Stimulated activated effector memory CD8-positive, alpha-beta T cell treated with anti-CD3 and anti-CD28 coated beads, Interleukin-12 subunit alpha, Interleukin-12 subunit beta, amount 100 ng/mL, for 72 hours (primary cell): ENCODE measurements at regions not wholly inside any gene's neighbourhood (a gene's known extent, or its start where the extent isn't known, plus 50 kb on each side); places are given as distances from the start of the nearest gene placed in this dataset.
A peak's percentile ranks its signal among the peaks of the same experiment; 100 is the strongest.
"Not testable (repeated sequence)": the region's sequence is repeated elsewhere in the genome, so short reads cannot be mapped to it uniquely, and the experiment has no call there.

Experiments
- ATAC-seq: fragments of 150-1000 bp; cut with Tn5 transposase; 2 replicates; pipeline ENCODE4 v1.10.0; 2021
- DNase-seq, 2 donors: peaks; one replicate each; pipeline ENCODE4 v3.0.0; 2021 to 2022; ENCODE audit warnings: low spot score in 2 of 2
- H3K27ac Mint-ChIP-seq: one replicate; pipeline ENCODE4 v1.8.0; 2022; ENCODE audit warnings: mild to moderate bottlenecking, mixed read lengths
- H3K36me3 Mint-ChIP-seq: one replicate; pipeline ENCODE4 v1.8.0; 2022; ENCODE audit warnings: mild to moderate bottlenecking, mixed read lengths
- H3K4me1 Mint-ChIP-seq: one replicate; pipeline ENCODE4 v1.8.0; 2022; ENCODE audit warnings: mixed read lengths
- H3K4me3 Mint-ChIP-seq: one replicate; pipeline ENCODE4 v1.8.0; 2022; ENCODE audit warnings: mild to moderate bottlenecking, mixed read lengths
- H3K9me3 Mint-ChIP-seq: one replicate; pipeline ENCODE4 v1.8.0; 2022; ENCODE audit warnings: mixed read lengths

GRCh38 chr21:9881430-9881829 lies 640.0 kb upstream of the TPTE start:
- H3K27ac Mint-ChIP-seq, ATAC-seq, H3K4me1 Mint-ChIP-seq, H3K4me3 Mint-ChIP-seq, H3K36me3 Mint-ChIP-seq, H3K9me3 Mint-ChIP-seq, DNase-seq: not testable (repeated sequence)

GRCh38 chr21:9883047-9883446 lies 638.3 kb upstream of the TPTE start:
- H3K4me3 Mint-ChIP-seq, H3K4me1 Mint-ChIP-seq, H3K36me3 Mint-ChIP-seq, H3K27ac Mint-ChIP-seq, DNase-seq, H3K9me3 Mint-ChIP-seq: not testable (repeated sequence)
- ATAC-seq: peak; percentile 56

GRCh38 chr21:9883571-9884282 lies 637.7 kb upstream of the TPTE start:
- not testable (repeated sequence) for ATAC-seq, DNase-seq, H3K36me3 Mint-ChIP-seq, H3K4me3 Mint-ChIP-seq, H3K4me1 Mint-ChIP-seq, H3K9me3 Mint-ChIP-seq, H3K27ac Mint-ChIP-seq

GRCh38 chr21:9888500-9888899 lies 632.9 kb upstream of the TPTE start:
- ATAC-seq, H3K36me3 Mint-ChIP-seq, H3K9me3 Mint-ChIP-seq, H3K4me1 Mint-ChIP-seq, H3K27ac Mint-ChIP-seq, DNase-seq, H3K4me3 Mint-ChIP-seq: not testable (repeated sequence)

- H3K9me3 Mint-ChIP-seq: peaks cover 13% of the 10 kb centered on the region
- H3K36me3 Mint-ChIP-seq, H3K4me3 Mint-ChIP-seq, ATAC-seq, H3K27ac Mint-ChIP-seq, H3K4me1 Mint-ChIP-seq, DNase-seq: not testable (repeated sequence)
Observed at GRCh38 chr21:9903579-9903978, 617.8 kb upstream of the TPTE start.

GRCh38 chr21:9914135-9914534 lies 607.2 kb upstream of the TPTE start:
- H3K9me3 Mint-ChIP-seq: peaks cover 17% of the 10 kb centered on the region
- ATAC-seq: not testable (repeated sequence)

GRCh38 chr21:9919446-9919845 lies 601.9 kb upstream of the TPTE start:
- not testable (repeated sequence) for H3K27ac Mint-ChIP-seq

More at GRCh38 chr21:9914135-9914534, 607.2 kb upstream of the TPTE start:
- H3K4me3 Mint-ChIP-seq, H3K36me3 Mint-ChIP-seq, H3K27ac Mint-ChIP-seq, H3K4me1 Mint-ChIP-seq, DNase-seq: not testable (repeated sequence)

GRCh38 chr21:9943639-9944038 lies 577.7 kb upstream of the TPTE start:
- ATAC-seq, H3K27ac Mint-ChIP-seq, H3K4me1 Mint-ChIP-seq, DNase-seq, H3K36me3 Mint-ChIP-seq, H3K4me3 Mint-ChIP-seq: not testable (repeated sequence)
- H3K9me3 Mint-ChIP-seq: peaks cover 34% of the 10 kb centered on the region

More at GRCh38 chr21:9919446-9919845, 601.9 kb upstream of the TPTE start:
- H3K4me3 Mint-ChIP-seq, DNase-seq, H3K36me3 Mint-ChIP-seq, ATAC-seq, H3K9me3 Mint-ChIP-seq, H3K4me1 Mint-ChIP-seq: not testable (repeated sequence)

GRCh38 chr21:9946057-9946456 lies 575.3 kb upstream of the TPTE start:
- not testable (repeated sequence) for H3K4me1 Mint-ChIP-seq, H3K36me3 Mint-ChIP-seq, ATAC-seq, DNase-seq, H3K4me3 Mint-ChIP-seq, H3K27ac Mint-ChIP-seq
- peaks cover 33% of the 10 kb centered on the region for H3K9me3 Mint-ChIP-seq

GRCh38 chr21:9949510-9950289 lies 571.7 kb upstream of the TPTE start:
- not testable (repeated sequence) for H3K4me1 Mint-ChIP-seq, H3K4me3 Mint-ChIP-seq, ATAC-seq, H3K36me3 Mint-ChIP-seq, DNase-seq, H3K27ac Mint-ChIP-seq
- peaks cover 23% of the 10 kb centered on the region for H3K9me3 Mint-ChIP-seq

- H3K27ac Mint-ChIP-seq, H3K36me3 Mint-ChIP-seq, ATAC-seq, DNase-seq, H3K4me1 Mint-ChIP-seq, H3K4me3 Mint-ChIP-seq: not testable (repeated sequence)
- peaks cover 21% of the 10 kb centered on the region for H3K9me3 Mint-ChIP-seq
Observed at GRCh38 chr21:9950363-9950762, 571.0 kb upstream of the TPTE start.

- ATAC-seq, H3K27ac Mint-ChIP-seq, H3K4me3 Mint-ChIP-seq, H3K36me3 Mint-ChIP-seq, H3K9me3 Mint-ChIP-seq, DNase-seq, H3K4me1 Mint-ChIP-seq: not testable (repeated sequence)
Observed at GRCh38 chr21:9958791-9959190, 562.6 kb upstream of the TPTE start.

GRCh38 chr21:9959220-9959964 lies 562.0 kb upstream of the TPTE start:
- ATAC-seq, H3K27ac Mint-ChIP-seq, H3K36me3 Mint-ChIP-seq, H3K4me1 Mint-ChIP-seq, H3K4me3 Mint-ChIP-seq, H3K9me3 Mint-ChIP-seq, DNase-seq: not testable (repeated sequence)

- not testable (repeated sequence) for ATAC-seq, H3K4me3 Mint-ChIP-seq, H3K36me3 Mint-ChIP-seq, H3K27ac Mint-ChIP-seq, DNase-seq, H3K4me1 Mint-ChIP-seq
- H3K9me3 Mint-ChIP-seq: peaks cover 12% of the 10 kb centered on the region
Observed at GRCh38 chr21:9969399-9969798, 552.0 kb upstream of the TPTE start.

- DNase-seq, ATAC-seq, H3K4me3 Mint-ChIP-seq, H3K4me1 Mint-ChIP-seq, H3K27ac Mint-ChIP-seq, H3K36me3 Mint-ChIP-seq: not testable (repeated sequence)
- H3K9me3 Mint-ChIP-seq: peaks cover 10% of the 10 kb centered on the region
Observed at GRCh38 chr21:9972018-9972417, 549.4 kb upstream of the TPTE start.
